H1 (cell line): ENCODE measurements at regions not wholly inside any gene's neighbourhood (a gene's known extent, or its start where the extent isn't known, plus 50 kb on each side); places are given as distances from the start of the nearest gene placed in this dataset.

Experiments
- CTCF ChIA-PET: fragments of 300-600 bp; sonication (Branson Sonifier 250); formaldehyde crosslinking; loops from one replicate; lab custom pipeline; 2021; ENCODE audit not compliant: partially characterized antibody; lab: Charles Lee
- POLR2A ChIA-PET: fragments of 300-600 bp; sonication (Branson Sonifier 250); formaldehyde crosslinking; loops from one replicate; lab custom pipeline; 2021; ENCODE audit warnings: inconsistent platforms; ENCODE audit not compliant: partially characterized antibody; lab: Charles Lee
- DNase-seq, 2 experiments: peaks; one replicate each; pipeline versions ENCODE4 v3.0.0 to v3.0.0-alpha.2; 2010 to 2022; ENCODE audit warnings: low spot score in 2 of 2, low read depth in 1 of 2, mixed read lengths in 1 of 2
- FAIRE-seq: peaks from 2 replicates; lab custom pipeline; 2011; peaks lifted over from hg19 to GRCh38; lab: Jason Lieb, UNC
- H2AFZ ChIP-seq: 2 replicates; pipeline ENCODE4 v1.8.1; 2012; ENCODE audit warnings: low read length, inconsistent platforms
- H2AK5ac ChIP-seq: 2 replicates; pipeline ENCODE4 v1.6.1; 2013; ENCODE audit warnings: low read depth, low read length
- H2BK120ac ChIP-seq: replicated peaks from 2 replicates; pipeline ENCODE3; 2013; ENCODE audit warnings: low read depth, low read length, inconsistent platforms
- H2BK12ac ChIP-seq: 2 replicates; pipeline ENCODE4 v1.6.1; 2013; ENCODE audit warnings: low read depth, low read length
- H2BK15ac ChIP-seq: 2 replicates; pipeline ENCODE4 v1.6.1; 2013; ENCODE audit warnings: low read length
- H2BK20ac ChIP-seq: 2 replicates; pipeline ENCODE4 v1.6.1; 2013; ENCODE audit warnings: low read length
- H2BK5ac ChIP-seq: 2 replicates; pipeline ENCODE4 v1.6.1; 2013; ENCODE audit warnings: low read depth, low read length
- H3K14ac ChIP-seq: 2 replicates; pipeline ENCODE4 v1.6.1; 2013; ENCODE audit warnings: inconsistent platforms; ENCODE audit not compliant: insufficient read length
- H3K18ac ChIP-seq: 2 replicates; pipeline ENCODE4 v1.6.1; 2013; ENCODE audit warnings: low read length; ENCODE audit errors: extremely low read depth
- H3K23ac ChIP-seq: 2 replicates; pipeline ENCODE4 v1.6.1; 2013; ENCODE audit warnings: inconsistent platforms; ENCODE audit not compliant: insufficient read length
- H3K23me2 ChIP-seq: 2 replicates; pipeline ENCODE4 v1.6.1; 2013; ENCODE audit warnings: low read depth, low read length
- H3K27ac ChIP-seq: 2 replicates; pipeline ENCODE4 v1.6.1; 2011; ENCODE audit warnings: low read depth, low read length, inconsistent platforms
- H3K27me3 ChIP-seq, 4 experiments: replicated peaks in 1 of 4; 1 replicate in 1 of 4; 2 replicates in 3 of 4; pipeline versions ENCODE4 v1.6.1 to v1.8.1; 2011 to 2013; ENCODE audit warnings: low read length in 3 of 4, mild to moderate bottlenecking in 3 of 4, inconsistent platforms in 2 of 4, mixed read lengths in 2 of 4, moderate library complexity in 1 of 4; ENCODE audit not compliant: control insufficient read depth in 3 of 4, insufficient read depth in 3 of 4; ENCODE audit errors: extremely low read depth in 1 of 4
- H3K36me3 ChIP-seq, 4 experiments: 2 replicates each; pipeline versions ENCODE4 v1.6.1 to v1.8.1; 2011 to 2013; ENCODE audit warnings: mild to moderate bottlenecking in 4 of 4, low read length in 3 of 4, moderate library complexity in 2 of 4, control low read depth in 1 of 4, inconsistent platforms in 1 of 4; ENCODE audit not compliant: insufficient read depth in 4 of 4, control insufficient read depth in 2 of 4
- H3K4ac ChIP-seq: replicated peaks from 2 replicates; pipeline ENCODE3; 2013; ENCODE audit warnings: low read length, low read depth, mixed read lengths, inconsistent platforms; ENCODE audit not compliant: insufficient read length
- H3K4me1 ChIP-seq, 4 experiments: replicated peaks in 1 of 4; 1 replicate in 1 of 4; 2 replicates in 3 of 4; pipeline versions ENCODE4 v1.6.1 to v1.8.1; 2011 to 2013; ENCODE audit warnings: low read length in 3 of 4, inconsistent platforms in 2 of 4, mixed read lengths in 1 of 4; ENCODE audit not compliant: insufficient read depth in 4 of 4, control insufficient read depth in 3 of 4
- H3K4me2 ChIP-seq, 2 experiments: 2 replicates each; pipeline versions ENCODE4 v1.6.1 to v1.8.1; 2011 to 2013; ENCODE audit warnings: low read depth in 2 of 2, low read length in 2 of 2, control low read depth in 1 of 2, inconsistent platforms in 1 of 2, mild to moderate bottlenecking in 1 of 2; ENCODE audit not compliant: insufficient read depth in 1 of 2
- H3K4me3 ChIP-seq, 4 experiments: fragments of 200-600, 300-600 bp in 1 of 4; sonication (generic), shearing (Covaris generic), sonication (Bioruptor Twin) in 1 of 4; 2 replicates each; pipeline versions ENCODE4 v1.5.1 to v1.8.1; 2011 to 2016; ENCODE audit warnings: low read length in 4 of 4, low read depth in 3 of 4, control low read depth in 2 of 4, inconsistent platforms in 2 of 4, mild to moderate bottlenecking in 2 of 4, mixed read lengths in 1 of 4, moderate library complexity in 1 of 4; ENCODE audit not compliant: insufficient read depth in 2 of 4; ENCODE audit errors: extremely low read depth in 1 of 4
- H3K56ac ChIP-seq: replicated peaks from 2 replicates; pipeline ENCODE3; 2013; ENCODE audit warnings: low read depth, mild to moderate bottlenecking, mixed read lengths, low read length, inconsistent platforms; ENCODE audit not compliant: insufficient read length
- H3K79me1 ChIP-seq: 2 replicates; pipeline ENCODE4 v1.6.1; 2013; ENCODE audit warnings: low read depth, low read length, control low read depth
- H3K79me2 ChIP-seq, 2 experiments: 2 replicates each; pipeline versions ENCODE4 v1.6.1 to v1.8.1; 2012 to 2013; ENCODE audit warnings: low read length in 2 of 2, mild to moderate bottlenecking in 2 of 2, inconsistent platforms in 1 of 2; ENCODE audit not compliant: insufficient read depth in 2 of 2, control insufficient read depth in 1 of 2
- H3K9ac ChIP-seq, 4 experiments: replicated peaks in 1 of 4; 1 replicate in 1 of 4; 2 replicates in 3 of 4; pipeline versions ENCODE4 v1.6.1 to v1.8.1; 2011 to 2013; ENCODE audit warnings: low read depth in 3 of 4, low read length in 3 of 4, control low read depth in 2 of 4, mild to moderate bottlenecking in 2 of 4, moderate library complexity in 2 of 4, inconsistent platforms in 1 of 4; ENCODE audit errors: extremely low read depth in 1 of 4
- H3K9me3 ChIP-seq, 2 experiments: 2 replicates each; pipeline versions ENCODE4 v1.6.1 to v1.8.1; 2012 to 2013; ENCODE audit warnings: mild to moderate bottlenecking in 2 of 2, moderate library complexity in 2 of 2, control low read depth in 1 of 2, inconsistent platforms in 1 of 2, low read depth in 1 of 2, low read length in 1 of 2, mixed read lengths in 1 of 2; ENCODE audit not compliant: insufficient read depth in 2 of 2
- H4K20me1 ChIP-seq, 2 experiments: replicated peaks in 1 of 2; 2 replicates each; pipeline versions ENCODE3 to v1.8.1; 2011 to 2013; ENCODE audit warnings: inconsistent platforms in 2 of 2, low read length in 2 of 2, mild to moderate bottlenecking in 1 of 2; ENCODE audit not compliant: insufficient read depth in 2 of 2, control insufficient read depth in 1 of 2
- H4K5ac ChIP-seq: 2 replicates; pipeline ENCODE4 v1.6.1; 2013; ENCODE audit warnings: low read length, low read depth, mixed read lengths, inconsistent platforms; ENCODE audit not compliant: insufficient read length
- H4K8ac ChIP-seq: 2 replicates; pipeline ENCODE4 v1.8.0; 2013; ENCODE audit warnings: mild to moderate bottlenecking, moderate library complexity, low read length, inconsistent platforms; ENCODE audit not compliant: insufficient read depth; ENCODE audit errors: extremely low read depth
- H4K91ac ChIP-seq: replicated peaks from 2 replicates; pipeline ENCODE3; 2013; ENCODE audit warnings: low read length, mixed read lengths, inconsistent platforms; ENCODE audit not compliant: insufficient read length
- CREB1 ChIP-seq: IDR thresholded peaks from 2 replicates; pipeline ENCODE4 v1.6.1; 2012; ENCODE audit warnings: inconsistent platforms
- CTBP2 ChIP-seq: IDR thresholded peaks from 2 replicates; pipeline ENCODE4 v1.7.0; 2011; ENCODE audit warnings: borderline replicate concordance, mild to moderate bottlenecking, moderate library complexity, mixed read lengths, low read length; ENCODE audit not compliant: insufficient read depth, insufficient read length
- GABPA ChIP-seq: IDR thresholded peaks from 2 replicates; pipeline ENCODE4 v1.6.1; 2011; ENCODE audit warnings: mild to moderate bottlenecking, low read length, moderate library complexity, borderline replicate concordance; ENCODE audit not compliant: insufficient read depth
- HDAC6 ChIP-seq: IDR thresholded peaks from one replicate; pipeline ENCODE4 v1.7.1; 2012; ENCODE audit warnings: low read depth, mild to moderate bottlenecking, inconsistent platforms, low read length, moderate library complexity
- JUND ChIP-seq: IDR thresholded peaks from 2 replicates; pipeline ENCODE4 v1.6.1; 2011; ENCODE audit warnings: mild to moderate bottlenecking, improper control_type of control experiment, low read length
- KDM5A ChIP-seq: fragments of 200-600 bp; IDR thresholded peaks from 2 replicates; pipeline ENCODE4 v1.7.1; 2012; ENCODE audit warnings: mild to moderate bottlenecking, low read length, inconsistent platforms, mixed read lengths
- SIX5 ChIP-seq: IDR thresholded peaks from 2 replicates; pipeline ENCODE4 v1.6.1; 2011; ENCODE audit warnings: mild to moderate bottlenecking, low read depth, low read length
- TAF1 ChIP-seq: IDR thresholded peaks from 2 replicates; pipeline ENCODE4 v1.6.1; 2011; ENCODE audit warnings: mild to moderate bottlenecking, low read depth, low read length
- TCF12 ChIP-seq: IDR thresholded peaks from 2 replicates; pipeline ENCODE4 v1.6.1; 2011; ENCODE audit warnings: low read depth, mild to moderate bottlenecking, low read length
- WGBS, 2 experiments: shearing (Covaris generic) in 1 of 2; methylation state at CpG; one replicate each; pipeline versions ENCODE4 v1.1.6 to v1.1.7; 2013 to 2015; ENCODE audit warnings: low lambda C conversion rate in 2 of 2, mixed read lengths in 2 of 2, inconsistent platforms in 1 of 2, low coverage in 1 of 2, missing lambda C conversion rate in 1 of 2; ENCODE audit not compliant: insufficient replicate concordance in 2 of 2, insufficient coverage in 1 of 2, insufficient read length in 1 of 2; ENCODE audit errors: extremely low coverage in 1 of 2, missing lambda C conversion rate in 1 of 2; 5-methylcytosine and 5-hydroxymethylcytosine counted together

DNA sequence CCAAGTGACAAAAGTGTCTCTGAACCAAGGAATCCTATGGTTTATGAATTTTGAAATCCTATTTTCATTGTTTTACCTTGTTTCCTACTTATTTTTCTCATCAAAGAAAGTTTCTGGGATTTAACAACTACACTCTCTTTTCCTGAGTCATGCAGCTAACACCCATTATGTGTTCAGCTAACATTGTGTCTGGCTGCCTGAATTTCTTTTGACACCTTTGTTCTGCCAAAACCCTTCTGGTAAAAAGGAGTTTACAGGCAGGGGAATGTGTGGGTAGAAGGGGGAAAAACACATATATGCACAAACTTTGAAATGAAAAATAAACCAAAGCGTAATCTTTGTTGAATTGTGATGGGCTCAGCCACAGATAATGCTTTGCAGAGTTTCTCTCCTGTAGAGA is 146.2 kb downstream of the COX7C start:
- Histone ChIP-seq H2AFZ (no peak overlapping the region), H3K9ac (no peak overlapping the region), H3K4me1 (peaks cover 0 to 9% (median 0%) of the 10 kb centered on the region in 4 experiments; a peak in 1 of 7 replicates), H4K91ac (no peak overlapping the region), H3K4ac (no peak overlapping the region), H3K4me2 (no peak overlapping the region), H3K18ac (no peak overlapping the region), H2BK12ac (no peak overlapping the region), H2AK5ac (no peak overlapping the region), H2BK120ac (no peak overlapping the region), H2BK15ac (no peak overlapping the region), H3K14ac (no peak overlapping the region), H3K27me3 (no peaks in the 10 kb centered on the region), H3K23me2 (no peaks in the 10 kb centered on the region), H3K27ac (no peak overlapping the region), H3K79me2 (no peaks in the 10 kb centered on the region), H3K56ac (no peak overlapping the region), H4K8ac (no peak overlapping the region), H2BK20ac (no peak overlapping the region), H4K5ac (no peak overlapping the region), H4K20me1 (no peaks in the 10 kb centered on the region), H3K79me1 (no peaks in the 10 kb centered on the region), H3K4me3 (no peak overlapping the region), H3K36me3 (no peaks in the 10 kb centered on the region), H3K23ac (no peak overlapping the region), H3K9me3 (peaks cover 5 to 10% of the 10 kb centered on the region in 2 experiments), H2BK5ac (no peak overlapping the region)
- 90% methylated on average over 1 of the region's 1 CpG; no CpG with 5 or more reads in 1 of the 2 experiments for WGBS, 2 experiments
- FAIRE-seq, result no peak
- no peak for TF ChIP-seq HDAC6
- no peak for TF ChIP-seq GABPA
- no peak for TF ChIP-seq SIX5
- TF ChIP-seq TAF1, result no peak
- TF ChIP-seq JUND, result no peak
- no peak for TF ChIP-seq CREB1
- no peak for TF ChIP-seq TCF12
- TF ChIP-seq CTBP2, result no peak
- TF ChIP-seq KDM5A, result no peak
- DNase-seq, result no peak
- CTCF ChIA-PET, result interaction anchor here (1.6 kb wide), 1 partner anchor 16 kb away, joined by 3 read pairs; no protein-coding TSS in a partner anchor
- POLR2A ChIA-PET, result no interaction called here
